Neural crest cell (in vitro differentiated cells): ENCODE measurements at regions not wholly inside any gene's neighbourhood (a gene's known extent, or its start where the extent isn't known, plus 50 kb on each side); places are given as distances from the start of the nearest gene placed in this dataset.

Experiments used
- DNase-seq: peaks from one replicate; pipeline ENCODE4 v3.0.0; 2021; ENCODE audit warnings: low read depth, mixed read lengths, low spot score
- H3K27ac Mint-ChIP-seq: one replicate; pipeline ENCODE4 v1.8.0; 2021; ENCODE audit warnings: mild to moderate bottlenecking, mixed read lengths; ENCODE audit not compliant: unreplicated experiment
- H3K27me3 Mint-ChIP-seq: 2 replicates; pipeline ENCODE4 v1.8.0; 2021; ENCODE audit warnings: low read depth, mild to moderate bottlenecking, mixed read lengths
- H3K36me3 Mint-ChIP-seq: 2 replicates; pipeline ENCODE4 v1.8.0; 2021; ENCODE audit warnings: low read depth, mild to moderate bottlenecking, mixed read lengths
- H3K4me1 Mint-ChIP-seq: 2 replicates; pipeline ENCODE4 v1.8.0; 2021; ENCODE audit warnings: mixed read lengths
- H3K4me3 Mint-ChIP-seq: one replicate; pipeline ENCODE4 v1.8.0; 2021; ENCODE audit warnings: mild to moderate bottlenecking, mixed read lengths
- H3K9me3 Mint-ChIP-seq: 2 replicates; pipeline ENCODE4 v1.8.0; 2021; ENCODE audit warnings: mixed read lengths
- TF ChIP-seq, protein P1 (sequence below): fragments of 200-600 bp; sonication (generic); conservative IDR thresholded peaks from 2 replicates; pipeline ENCODE4 v1.5.0; 2021; ENCODE audit warnings: antibody characterized with exemption, mild to moderate bottlenecking

- Mint-ChIP-seq H3K36me3 (no peaks in the 10 kb centered on the region), H3K9me3 (no peaks in the 10 kb centered on the region), H3K4me1 (peaks cover 31% of the 10 kb centered on the region), H3K27me3 (no peaks in the 10 kb centered on the region), H3K4me3 (no peak overlapping the region), H3K27ac (no peak overlapping the region)
- TF ChIP-seq, protein P1, sequence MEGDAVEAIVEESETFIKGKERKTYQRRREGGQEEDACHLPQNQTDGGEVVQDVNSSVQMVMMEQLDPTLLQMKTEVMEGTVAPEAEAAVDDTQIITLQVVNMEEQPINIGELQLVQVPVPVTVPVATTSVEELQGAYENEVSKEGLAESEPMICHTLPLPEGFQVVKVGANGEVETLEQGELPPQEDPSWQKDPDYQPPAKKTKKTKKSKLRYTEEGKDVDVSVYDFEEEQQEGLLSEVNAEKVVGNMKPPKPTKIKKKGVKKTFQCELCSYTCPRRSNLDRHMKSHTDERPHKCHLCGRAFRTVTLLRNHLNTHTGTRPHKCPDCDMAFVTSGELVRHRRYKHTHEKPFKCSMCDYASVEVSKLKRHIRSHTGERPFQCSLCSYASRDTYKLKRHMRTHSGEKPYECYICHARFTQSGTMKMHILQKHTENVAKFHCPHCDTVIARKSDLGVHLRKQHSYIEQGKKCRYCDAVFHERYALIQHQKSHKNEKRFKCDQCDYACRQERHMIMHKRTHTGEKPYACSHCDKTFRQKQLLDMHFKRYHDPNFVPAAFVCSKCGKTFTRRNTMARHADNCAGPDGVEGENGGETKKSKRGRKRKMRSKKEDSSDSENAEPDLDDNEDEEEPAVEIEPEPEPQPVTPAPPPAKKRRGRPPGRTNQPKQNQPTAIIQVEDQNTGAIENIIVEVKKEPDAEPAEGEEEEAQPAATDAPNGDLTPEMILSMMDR = no peak
- DNase-seq = no peak
Measured at GRCh38 chr1:244965185-244966030, 101.1 kb upstream of the HNRNPU start.

GRCh38 chr1:244964112-244964971, 100.0 kb upstream of the HNRNPU start:
- Mint-ChIP-seq H3K27me3 (no peaks in the 10 kb centered on the region), H3K4me1 (peaks cover 26% of the 10 kb centered on the region), H3K36me3 (no peaks in the 10 kb centered on the region), H3K4me3 (no peak overlapping the region), H3K27ac (no peak overlapping the region), H3K9me3 (no peaks in the 10 kb centered on the region)
- no peak for DNase-seq
- TF ChIP-seq, protein P1 = no peak

GRCh38 chr1:244963231-244963826, 99.0 kb upstream of the HNRNPU start:
- Mint-ChIP-seq H3K9me3 (peaks cover 2% of the 10 kb centered on the region), H3K27me3 (no peaks in the 10 kb centered on the region), H3K4me1 (peaks cover 17% of the 10 kb centered on the region), H3K27ac (no peak overlapping the region), H3K4me3 (no peak overlapping the region), H3K36me3 (no peaks in the 10 kb centered on the region)
- TF ChIP-seq, protein P1 = no peak
- no peak for DNase-seq

GRCh38 chr1:244962130-244962529, 97.8 kb upstream of the HNRNPU start:
- Mint-ChIP-seq H3K9me3 (peaks cover 2% of the 10 kb centered on the region), H3K36me3 (no peaks in the 10 kb centered on the region), H3K4me1 (peaks cover 12% of the 10 kb centered on the region), H3K27ac (no peak overlapping the region), H3K4me3 (no peak overlapping the region), H3K27me3 (no peaks in the 10 kb centered on the region)
- DNase-seq = no peak
- TF ChIP-seq, protein P1 = no peak

DNA sequence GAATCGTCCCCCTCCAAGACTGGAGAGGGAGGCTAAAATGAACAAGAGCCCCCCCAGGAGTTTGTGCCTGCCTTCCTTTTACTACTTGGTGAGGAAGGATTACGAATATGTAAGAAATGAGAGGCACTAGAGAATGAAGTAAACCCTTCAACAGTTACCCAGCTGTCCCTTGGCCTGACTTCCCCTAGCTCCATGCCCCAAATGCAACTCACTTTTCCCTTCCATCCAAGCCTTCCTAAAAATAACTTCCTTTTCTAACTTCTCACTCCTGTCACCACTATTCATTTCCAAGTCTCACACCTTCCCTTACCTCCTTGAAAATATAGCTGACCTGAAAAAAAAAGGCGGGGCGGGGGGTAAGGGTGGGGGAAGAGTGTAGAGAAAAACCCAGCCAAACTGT, 96.6 kb upstream of the HNRNPU start:
- no peak overlapping the region for H3K4me3 Mint-ChIP-seq
- no peak overlapping the region for H3K27ac Mint-ChIP-seq
- no peak for DNase-seq
- H3K36me3 Mint-ChIP-seq = no peaks in the 10 kb centered on the region
- H3K9me3 Mint-ChIP-seq = peaks cover 2% of the 10 kb centered on the region
- TF ChIP-seq, protein P1 = no peak
- no peaks in the 10 kb centered on the region for H3K27me3 Mint-ChIP-seq
- H3K4me1 Mint-ChIP-seq = peaks cover 12% of the 10 kb centered on the region
